ENCODE measurements at regions not wholly inside any gene's neighbourhood (a gene's known extent, or its start where the extent isn't known, plus 50 kb on each side); places are given as distances from the start of the nearest gene placed in this dataset.
"Not testable (repeated sequence)": the region's sequence is repeated elsewhere in the genome, so short reads cannot be mapped to it uniquely, and the experiment has no call there.

DNA sequence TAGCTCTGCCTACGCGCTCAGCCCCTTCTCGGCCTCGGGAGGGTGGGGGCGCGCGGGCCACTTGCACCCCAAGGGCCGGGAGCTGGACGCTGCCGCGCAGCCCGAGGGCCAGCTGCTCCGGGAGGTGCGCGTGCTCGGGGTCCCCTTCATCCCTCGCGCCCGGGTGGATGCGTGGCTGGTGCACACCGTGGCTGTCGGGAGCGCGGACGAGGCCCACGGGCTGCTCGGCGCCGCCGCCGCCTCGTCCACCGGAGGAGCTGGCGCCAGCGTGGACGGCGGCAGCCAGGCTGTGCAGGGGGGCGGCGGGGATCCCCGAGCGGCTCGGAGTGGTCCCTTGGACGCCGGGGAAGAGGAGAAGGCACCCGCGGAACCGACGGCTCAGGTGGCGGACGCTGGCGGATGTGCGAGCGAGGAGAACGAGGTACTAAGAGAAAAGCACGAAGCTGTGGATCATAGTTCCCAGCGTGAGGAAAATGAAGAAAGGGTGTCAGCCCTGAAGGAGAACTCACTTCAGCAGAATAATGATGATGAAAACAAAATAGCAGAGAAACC lies 69.8 kb downstream of the PMAIP1 start:
- DNase-seq (ENCODE audit: low read depth in 1 of 2, low spot score in 1 of 2): not testable (repeated sequence)

DNA sequence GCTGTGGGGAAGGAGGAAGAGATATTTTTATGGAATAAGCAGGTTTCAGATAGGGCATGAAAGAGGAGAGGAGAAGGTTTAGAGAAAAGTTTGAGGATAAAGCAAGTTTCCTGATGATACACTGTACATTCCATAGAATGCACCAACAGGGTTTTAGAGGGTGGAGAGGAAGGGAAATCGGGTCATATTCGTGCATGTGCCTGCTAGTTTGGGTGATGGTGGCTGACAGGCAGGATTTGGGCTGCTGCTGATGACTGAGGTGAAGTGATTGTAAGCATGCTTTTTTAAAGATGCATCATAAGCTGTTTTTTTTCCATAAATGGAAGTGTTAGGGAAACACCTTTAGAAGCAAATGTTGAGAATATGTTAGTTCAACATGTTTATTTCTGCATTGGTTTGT lies 68.8 kb downstream of the PMAIP1 start:
- DNase-seq (ENCODE audit: low read depth in 1 of 2, low spot score in 1 of 2): no peak

- no peak for DNase-seq (ENCODE audit: low read depth in 1 of 2, low spot score in 1 of 2)
Measured at GRCh38 chr18:59967878-59968277, 68.1 kb downstream of the PMAIP1 start.

- no peak for DNase-seq (ENCODE audit: low read depth in 1 of 2, low spot score in 1 of 2)
Measured at GRCh38 chr18:59966913-59967312, 67.1 kb downstream of the PMAIP1 start.

DNA sequence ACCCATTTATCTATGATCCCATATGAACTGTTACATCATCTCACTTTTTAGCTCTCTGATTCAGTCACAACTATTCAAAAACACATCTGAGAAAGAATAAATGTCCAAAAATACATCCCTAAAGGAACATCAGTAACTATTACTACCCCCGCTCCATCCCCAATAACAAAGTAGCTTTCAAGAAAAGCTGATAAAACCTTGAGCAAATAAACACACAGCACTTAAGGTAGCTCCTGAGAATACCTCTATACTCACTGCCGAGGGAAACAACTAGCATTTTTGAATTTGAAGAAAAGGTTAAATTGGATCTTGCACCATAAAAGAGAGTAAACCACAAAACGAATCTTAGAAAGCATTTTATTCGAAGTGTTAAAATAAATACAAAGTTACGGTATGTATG lies 63.4 kb downstream of the PMAIP1 start:
- DNase-seq (ENCODE audit: low read depth in 1 of 2, low spot score in 1 of 2): no peak

GRCh38 chr18:59961070-59961469 lies 61.3 kb downstream of the PMAIP1 start:
- no peak for DNase-seq (ENCODE audit: low read depth in 1 of 2, low spot score in 1 of 2)

DNA sequence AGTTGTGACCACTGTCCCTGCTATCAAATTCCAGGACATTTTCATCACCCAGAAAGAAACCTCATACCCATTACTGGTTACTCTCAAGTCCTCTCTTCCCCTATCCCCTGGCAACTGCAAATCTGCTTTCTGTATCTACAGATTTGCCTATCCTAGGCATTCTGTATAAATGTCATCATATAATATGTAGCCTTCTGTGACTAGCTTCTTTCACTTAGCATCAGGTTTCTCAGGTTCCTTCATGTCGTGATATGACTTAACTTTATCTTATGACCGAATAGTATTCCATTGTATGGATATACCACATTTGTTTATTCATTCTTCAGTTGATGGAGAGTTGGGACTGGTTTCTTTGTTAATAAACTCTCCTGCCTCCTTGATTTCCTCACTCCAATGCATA lies 60.5 kb downstream of the PMAIP1 start:
- DNase-seq (ENCODE audit: low read depth in 1 of 2, low spot score in 1 of 2): no peak

DNA sequence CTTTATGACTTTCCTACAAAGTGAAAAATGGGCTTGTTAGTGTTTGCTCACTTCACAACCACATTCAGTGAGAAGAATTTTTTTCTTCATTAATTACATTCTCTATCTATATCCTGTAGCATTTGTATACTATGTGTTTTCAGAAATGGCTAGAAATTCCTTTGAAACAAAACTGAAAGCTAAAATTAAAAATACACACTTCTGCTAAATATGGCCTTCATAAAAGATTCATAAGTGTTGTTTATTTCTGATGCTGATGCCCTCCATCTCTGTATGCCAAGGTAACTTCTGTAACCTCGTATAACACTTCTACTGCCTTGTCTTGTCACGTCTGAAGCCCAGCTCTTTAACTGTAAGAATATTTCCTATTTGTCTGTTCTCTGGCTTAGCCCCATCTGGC lies 59.8 kb downstream of the PMAIP1 start:
- DNase-seq (ENCODE audit: low read depth in 1 of 2, low spot score in 1 of 2): no peak

- DNase-seq (ENCODE audit: low read depth in 1 of 2, low spot score in 1 of 2): no peak
Measured at GRCh38 chr18:59959073-59959472, 59.3 kb downstream of the PMAIP1 start.

DNA sequence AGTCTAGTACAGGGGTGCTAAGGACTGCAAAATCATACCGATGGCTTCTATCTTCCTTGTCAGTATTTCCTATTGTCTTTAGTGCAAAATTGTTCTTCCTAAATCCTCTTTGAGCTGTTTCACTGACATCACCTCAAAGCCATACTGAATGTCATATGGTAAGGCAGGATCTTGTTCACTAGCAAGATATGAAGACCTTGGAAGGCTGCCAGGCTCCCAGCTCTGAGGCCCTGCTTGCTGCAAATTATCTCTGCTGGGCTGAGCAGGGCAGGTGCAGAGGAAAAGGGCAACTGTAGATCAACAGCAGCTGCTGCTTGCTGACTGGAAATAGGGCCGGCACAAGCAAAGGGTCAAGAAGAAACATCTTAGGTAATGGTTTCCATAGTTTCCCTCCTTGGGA lies 58.2 kb downstream of the PMAIP1 start:
- no peak for DNase-seq (ENCODE audit: low read depth in 1 of 2, low spot score in 1 of 2)

DNA sequence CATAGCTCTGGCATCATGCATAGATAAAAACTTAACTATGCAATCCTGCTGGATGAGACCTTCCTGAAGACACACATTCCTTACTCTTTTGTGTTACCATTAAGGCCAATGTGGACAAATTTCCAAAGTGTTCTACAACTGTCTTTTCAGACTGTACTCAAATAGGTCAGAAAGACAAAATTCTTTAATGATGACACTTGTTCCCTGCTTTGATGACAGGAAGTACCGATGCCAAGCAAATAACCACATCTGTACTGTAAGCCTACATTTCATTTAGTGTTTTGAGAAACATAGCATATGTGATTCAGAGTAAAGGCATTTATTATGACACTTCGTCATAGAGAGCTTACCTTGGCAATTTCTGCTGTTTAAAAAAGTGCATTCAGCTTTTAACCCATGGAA lies 55.0 kb downstream of the PMAIP1 start:
- no peak for DNase-seq (ENCODE audit: low read depth in 1 of 2, low spot score in 1 of 2)

DNA sequence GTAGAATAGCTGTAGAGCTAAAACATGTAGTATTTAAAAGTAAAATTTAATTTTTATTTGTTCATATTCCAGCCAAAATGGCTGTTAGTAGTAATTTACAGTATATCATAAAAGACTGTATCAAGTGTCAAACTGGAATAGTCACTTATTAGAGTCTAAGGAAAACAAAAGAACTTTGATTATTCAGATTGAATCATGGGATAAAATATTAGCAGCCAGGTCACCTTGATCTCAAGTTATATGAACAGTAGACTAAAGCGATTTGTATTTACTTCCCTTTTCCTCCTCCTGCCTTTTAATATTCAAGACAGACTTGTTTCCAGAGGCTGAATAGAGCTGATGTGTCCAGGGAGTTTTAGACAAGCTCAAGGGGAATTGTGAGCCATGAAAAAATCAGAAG lies 54.4 kb downstream of the PMAIP1 start:
- DNase-seq (ENCODE audit: low read depth in 1 of 2, low spot score in 1 of 2): no peak
